ENCODE measurements at regions not wholly inside any gene's neighbourhood (a gene's known extent, or its start where the extent isn't known, plus 50 kb on each side); places are given as distances from the start of the nearest gene placed in this dataset.

DNA sequence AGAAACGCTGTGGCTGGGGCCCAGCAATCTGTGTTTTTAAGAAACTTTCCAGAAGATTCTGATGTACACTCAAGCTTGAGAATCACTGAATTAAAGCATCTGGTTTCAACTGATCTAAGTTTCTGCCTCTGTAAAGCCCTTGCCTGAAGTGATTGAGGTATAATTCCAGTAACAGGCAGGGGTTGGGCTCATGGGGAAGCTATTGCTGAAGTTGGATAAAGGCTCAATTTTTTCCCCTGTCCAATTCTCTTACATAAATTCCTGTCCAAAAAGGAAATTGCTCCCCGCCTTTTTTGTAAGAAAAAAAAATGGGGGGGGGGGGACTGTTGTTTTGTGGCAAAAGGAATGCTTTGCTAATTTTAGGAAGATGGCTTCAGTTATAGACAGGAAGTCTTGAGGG, 337.4 kb downstream of the NUAK1 start:
- Histone ChIP-seq H3K27me3 (replicated peaks; ENCODE audit: control insufficient read depth, insufficient read depth, low read length) (no peaks in the 10 kb centered on the region), H3K36me3 (ENCODE audit: control insufficient read depth, insufficient read depth, low read length) (no peaks in the 10 kb centered on the region), H3K4me3 (replicated peaks; ENCODE audit: low read depth, low read length) (no peak overlapping the region)
- no peak for DNase-seq (ENCODE audit: extremely low read depth, insufficient read length)
- TF ChIP-seq, protein P1, sequence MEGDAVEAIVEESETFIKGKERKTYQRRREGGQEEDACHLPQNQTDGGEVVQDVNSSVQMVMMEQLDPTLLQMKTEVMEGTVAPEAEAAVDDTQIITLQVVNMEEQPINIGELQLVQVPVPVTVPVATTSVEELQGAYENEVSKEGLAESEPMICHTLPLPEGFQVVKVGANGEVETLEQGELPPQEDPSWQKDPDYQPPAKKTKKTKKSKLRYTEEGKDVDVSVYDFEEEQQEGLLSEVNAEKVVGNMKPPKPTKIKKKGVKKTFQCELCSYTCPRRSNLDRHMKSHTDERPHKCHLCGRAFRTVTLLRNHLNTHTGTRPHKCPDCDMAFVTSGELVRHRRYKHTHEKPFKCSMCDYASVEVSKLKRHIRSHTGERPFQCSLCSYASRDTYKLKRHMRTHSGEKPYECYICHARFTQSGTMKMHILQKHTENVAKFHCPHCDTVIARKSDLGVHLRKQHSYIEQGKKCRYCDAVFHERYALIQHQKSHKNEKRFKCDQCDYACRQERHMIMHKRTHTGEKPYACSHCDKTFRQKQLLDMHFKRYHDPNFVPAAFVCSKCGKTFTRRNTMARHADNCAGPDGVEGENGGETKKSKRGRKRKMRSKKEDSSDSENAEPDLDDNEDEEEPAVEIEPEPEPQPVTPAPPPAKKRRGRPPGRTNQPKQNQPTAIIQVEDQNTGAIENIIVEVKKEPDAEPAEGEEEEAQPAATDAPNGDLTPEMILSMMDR (IDR thresholded peaks at IDR 0.05; ENCODE audit: insufficient read depth, low read length, poor library complexity, severe bottlenecking), result no peak

DNA sequence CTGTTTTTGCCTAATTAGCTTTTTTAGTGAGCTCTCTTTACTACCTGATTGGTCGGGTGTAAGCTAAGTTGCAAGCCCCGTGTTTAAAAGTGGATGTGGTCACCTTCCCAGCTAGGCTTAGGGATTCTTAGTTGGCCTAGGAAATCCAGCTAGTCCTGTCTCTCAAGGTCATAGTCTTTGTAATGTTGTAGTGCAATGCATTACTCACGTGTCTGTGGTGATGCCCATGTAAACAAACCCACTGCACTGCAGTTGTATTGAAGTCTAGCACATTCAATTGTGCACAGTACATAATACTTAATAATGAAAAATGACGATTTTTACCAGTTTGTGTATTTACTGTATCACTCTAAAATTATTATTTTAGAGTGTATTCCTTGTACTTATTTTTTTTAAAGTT, 335.5 kb downstream of the NUAK1 start:
- Histone ChIP-seq H3K4me3 (replicated peaks; ENCODE audit: low read depth, low read length) (no peak overlapping the region), H3K27me3 (replicated peaks; ENCODE audit: control insufficient read depth, insufficient read depth, low read length) (no peaks in the 10 kb centered on the region), H3K36me3 (ENCODE audit: control insufficient read depth, insufficient read depth, low read length) (no peaks in the 10 kb centered on the region)
- no peak for DNase-seq (ENCODE audit: extremely low read depth, insufficient read length)
- TF ChIP-seq, protein P1 (IDR thresholded peaks at IDR 0.05; ENCODE audit: insufficient read depth, low read length, poor library complexity, severe bottlenecking), result no peak

DNA sequence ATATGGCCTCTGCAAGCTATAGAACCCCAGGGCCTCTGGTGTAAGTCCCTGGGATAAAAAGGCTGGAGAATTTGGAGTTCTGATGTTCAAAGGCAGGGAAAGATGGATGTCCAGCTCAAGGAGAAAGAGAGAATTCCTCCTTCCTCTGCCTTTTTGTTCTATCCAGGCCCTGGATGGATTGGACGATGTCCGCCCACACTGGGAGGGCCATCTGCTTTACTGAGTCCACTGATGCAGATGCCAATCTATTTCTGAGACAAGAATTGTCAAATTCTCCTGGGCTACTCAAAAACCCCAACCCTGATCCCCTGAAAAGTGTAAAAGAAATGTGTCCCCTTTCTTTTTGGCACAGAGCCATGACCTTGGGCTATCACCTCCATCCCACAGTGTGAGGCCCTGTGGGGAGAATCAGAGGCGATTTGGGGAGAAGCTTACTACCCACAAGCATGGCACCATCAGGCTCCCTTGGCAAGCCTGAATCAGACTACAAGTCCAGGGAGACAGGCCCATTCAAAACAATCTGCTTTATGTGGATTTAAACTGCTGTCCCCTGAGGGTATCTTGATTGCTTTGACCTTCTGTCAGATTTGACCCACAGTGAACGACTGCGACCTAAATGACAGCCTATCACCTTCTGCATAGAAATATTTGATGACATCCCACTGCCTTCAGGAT, 334.0 kb downstream of the NUAK1 start:
- TF ChIP-seq, protein P1 (IDR thresholded peaks at IDR 0.05; ENCODE audit: insufficient read depth, low read length, poor library complexity, severe bottlenecking), result no peak
- Histone ChIP-seq H3K27me3 (replicated peaks; ENCODE audit: control insufficient read depth, insufficient read depth, low read length) (no peaks in the 10 kb centered on the region), H3K36me3 (ENCODE audit: control insufficient read depth, insufficient read depth, low read length) (no peaks in the 10 kb centered on the region), H3K4me3 (replicated peaks; ENCODE audit: low read depth, low read length) (no peak overlapping the region)
- no peak for DNase-seq (ENCODE audit: extremely low read depth, insufficient read length)

DNA sequence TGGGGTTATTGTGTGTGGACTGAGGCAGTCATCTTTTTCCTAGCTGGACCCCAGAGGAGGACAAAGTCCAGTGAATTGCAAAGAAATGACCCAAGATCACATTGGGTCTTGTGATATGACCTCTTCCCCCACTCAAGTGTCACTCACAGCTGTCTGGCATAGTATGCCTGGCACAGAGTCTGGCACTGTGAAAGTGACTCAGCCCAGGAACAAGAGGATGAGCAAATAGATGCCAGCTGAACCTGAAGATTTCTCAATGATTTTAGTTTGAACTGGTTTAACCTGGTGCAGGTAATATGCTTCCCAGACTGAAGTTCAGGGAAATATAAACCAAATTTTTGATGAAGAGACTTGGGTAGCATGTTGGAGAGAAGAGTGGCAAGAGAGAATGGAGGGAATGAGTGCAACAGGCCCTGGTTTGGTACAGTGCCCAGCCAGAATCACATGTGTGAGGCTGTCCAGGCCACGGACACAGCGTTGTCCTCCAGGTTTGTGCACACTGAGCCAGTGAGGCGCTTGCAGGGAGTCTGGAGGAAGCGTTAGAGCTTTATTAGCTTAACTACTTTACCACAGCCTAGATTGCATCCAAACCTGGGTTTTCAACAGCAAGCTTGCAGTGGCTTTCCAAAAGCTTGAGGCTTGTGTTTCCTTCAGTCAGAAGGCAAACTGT, 332.9 kb downstream of the NUAK1 start:
- H3K27me3 ChIP-seq (replicated peaks; ENCODE audit: control insufficient read depth, insufficient read depth, low read length), result no peaks in the 10 kb centered on the region
- TF ChIP-seq, protein P1 (IDR thresholded peaks at IDR 0.05; ENCODE audit: insufficient read depth, low read length, poor library complexity, severe bottlenecking), result no peak
- no peaks in the 10 kb centered on the region for H3K36me3 ChIP-seq (ENCODE audit: control insufficient read depth, insufficient read depth, low read length)
- H3K4me3 ChIP-seq (replicated peaks; ENCODE audit: low read depth, low read length), result no peak overlapping the region
- DNase-seq (ENCODE audit: extremely low read depth, insufficient read length), result no peak

DNA sequence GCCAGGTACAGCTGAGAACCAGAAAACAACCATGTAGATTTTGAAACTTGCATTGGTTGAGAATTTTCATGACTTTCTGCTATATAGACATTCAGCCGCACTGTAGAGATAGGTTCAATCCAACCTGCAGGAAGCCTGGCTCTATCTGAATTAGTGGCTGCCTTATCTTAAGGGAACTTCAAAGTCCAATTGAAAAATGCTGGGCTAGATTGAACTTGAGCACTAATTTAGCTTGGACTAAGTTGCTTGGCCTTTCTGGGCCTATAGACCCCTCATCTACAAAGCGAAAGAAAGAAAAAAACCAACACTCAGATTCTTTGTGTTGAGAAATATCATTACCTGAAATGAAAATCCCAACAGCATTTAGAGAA, 332.4 kb downstream of the NUAK1 start:
- TF ChIP-seq, protein P1 (IDR thresholded peaks at IDR 0.05; ENCODE audit: insufficient read depth, low read length, poor library complexity, severe bottlenecking), result no peak
- Histone ChIP-seq H3K36me3 (ENCODE audit: control insufficient read depth, insufficient read depth, low read length) (no peaks in the 10 kb centered on the region), H3K27me3 (replicated peaks; ENCODE audit: control insufficient read depth, insufficient read depth, low read length) (no peaks in the 10 kb centered on the region), H3K4me3 (replicated peaks; ENCODE audit: low read depth, low read length) (no peak overlapping the region)
- DNase-seq (ENCODE audit: extremely low read depth, insufficient read length), result no peak
